ENCODE measurements at regions not wholly inside any gene's neighbourhood (a gene's known extent, or its start where the extent isn't known, plus 50 kb on each side); places are given as distances from the start of the nearest gene placed in this dataset.

DNA sequence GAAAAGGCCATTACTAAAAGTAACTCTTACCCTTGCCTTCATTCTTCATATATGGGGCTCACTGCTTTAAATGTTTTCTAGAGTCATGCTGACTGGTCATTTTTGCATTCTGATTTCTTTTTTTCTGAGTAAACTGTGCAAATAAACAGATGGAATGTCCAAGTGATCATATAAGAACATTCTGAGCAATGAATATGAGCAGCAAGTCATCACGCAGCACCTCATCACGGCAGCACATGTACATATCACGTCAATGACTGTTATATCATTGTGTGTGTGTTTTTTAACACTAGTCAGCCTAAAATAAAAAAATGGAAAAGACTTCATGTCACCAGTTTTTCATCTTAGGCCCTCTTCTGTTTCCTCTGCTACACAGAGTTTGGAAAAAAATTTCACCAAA, 490.0 kb upstream of the ZFHX3 start:
- no peak overlapping the region for H3K4me3 ChIP-seq (ENCODE audit: low read depth, low read length)
- no peak for DNase-seq (ENCODE audit: low read depth, low spot score)
- TF ChIP-seq, protein P1, sequence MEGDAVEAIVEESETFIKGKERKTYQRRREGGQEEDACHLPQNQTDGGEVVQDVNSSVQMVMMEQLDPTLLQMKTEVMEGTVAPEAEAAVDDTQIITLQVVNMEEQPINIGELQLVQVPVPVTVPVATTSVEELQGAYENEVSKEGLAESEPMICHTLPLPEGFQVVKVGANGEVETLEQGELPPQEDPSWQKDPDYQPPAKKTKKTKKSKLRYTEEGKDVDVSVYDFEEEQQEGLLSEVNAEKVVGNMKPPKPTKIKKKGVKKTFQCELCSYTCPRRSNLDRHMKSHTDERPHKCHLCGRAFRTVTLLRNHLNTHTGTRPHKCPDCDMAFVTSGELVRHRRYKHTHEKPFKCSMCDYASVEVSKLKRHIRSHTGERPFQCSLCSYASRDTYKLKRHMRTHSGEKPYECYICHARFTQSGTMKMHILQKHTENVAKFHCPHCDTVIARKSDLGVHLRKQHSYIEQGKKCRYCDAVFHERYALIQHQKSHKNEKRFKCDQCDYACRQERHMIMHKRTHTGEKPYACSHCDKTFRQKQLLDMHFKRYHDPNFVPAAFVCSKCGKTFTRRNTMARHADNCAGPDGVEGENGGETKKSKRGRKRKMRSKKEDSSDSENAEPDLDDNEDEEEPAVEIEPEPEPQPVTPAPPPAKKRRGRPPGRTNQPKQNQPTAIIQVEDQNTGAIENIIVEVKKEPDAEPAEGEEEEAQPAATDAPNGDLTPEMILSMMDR (IDR thresholded peaks at IDR 0.05; ENCODE audit: low read depth, low read length) = no peak
- in situ Hi-C loops (cut with HindIII; ENCODE audit: low sequenced_read_pairs) = no loop called here

DNA sequence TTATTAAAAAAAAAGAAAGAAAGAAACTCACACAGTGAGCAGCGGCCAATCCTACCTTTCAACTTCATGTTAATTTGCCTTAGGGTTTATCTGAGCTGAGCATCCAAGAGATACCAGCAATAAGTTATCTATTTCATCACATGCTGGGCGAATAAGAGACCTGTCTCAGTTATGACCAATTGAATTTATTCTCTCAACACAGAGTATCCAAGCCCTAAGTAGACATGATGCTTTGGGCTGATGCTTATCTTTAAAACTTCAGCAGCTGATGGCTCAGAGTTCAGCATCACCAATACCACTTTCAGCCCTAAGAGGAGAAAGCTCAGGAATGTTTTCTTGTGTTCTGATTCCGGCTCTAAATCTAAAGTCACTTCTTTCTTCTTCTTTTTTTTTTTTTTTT, 489.0 kb upstream of the ZFHX3 start:
- in situ Hi-C loops (cut with HindIII; ENCODE audit: low sequenced_read_pairs) = no loop called here
- no peak overlapping the region for H3K4me3 ChIP-seq (ENCODE audit: low read depth, low read length)
- TF ChIP-seq, protein P1 (IDR thresholded peaks at IDR 0.05; ENCODE audit: low read depth, low read length) = no peak
- no peak for DNase-seq (ENCODE audit: low read depth, low spot score)

DNA sequence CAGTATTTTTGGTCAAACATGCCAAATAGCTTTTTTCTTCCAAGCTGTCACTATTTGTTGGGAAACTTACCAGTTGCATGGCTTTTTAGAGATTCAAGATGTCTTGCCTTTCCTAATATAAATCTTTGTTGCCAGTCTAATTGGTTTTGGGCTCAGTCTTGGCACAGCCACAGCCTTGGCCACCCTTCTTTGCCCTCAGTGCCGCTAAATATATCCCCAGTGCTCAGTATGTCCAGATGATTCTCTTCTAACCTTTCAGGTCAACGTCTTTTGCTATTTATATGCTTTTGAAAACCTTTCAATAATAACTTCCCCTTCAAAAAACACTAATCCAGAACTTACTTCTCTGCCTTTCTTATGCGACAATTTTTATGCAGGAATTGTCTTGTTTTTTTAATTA, 483.1 kb upstream of the ZFHX3 start:
- DNase-seq (ENCODE audit: low read depth, low spot score) = no peak
- TF ChIP-seq, protein P1 (IDR thresholded peaks at IDR 0.05; ENCODE audit: low read depth, low read length) = no peak
- H3K4me3 ChIP-seq (ENCODE audit: low read depth, low read length) = no peak overlapping the region
- in situ Hi-C loops (cut with HindIII; ENCODE audit: low sequenced_read_pairs) = no loop called here

DNA sequence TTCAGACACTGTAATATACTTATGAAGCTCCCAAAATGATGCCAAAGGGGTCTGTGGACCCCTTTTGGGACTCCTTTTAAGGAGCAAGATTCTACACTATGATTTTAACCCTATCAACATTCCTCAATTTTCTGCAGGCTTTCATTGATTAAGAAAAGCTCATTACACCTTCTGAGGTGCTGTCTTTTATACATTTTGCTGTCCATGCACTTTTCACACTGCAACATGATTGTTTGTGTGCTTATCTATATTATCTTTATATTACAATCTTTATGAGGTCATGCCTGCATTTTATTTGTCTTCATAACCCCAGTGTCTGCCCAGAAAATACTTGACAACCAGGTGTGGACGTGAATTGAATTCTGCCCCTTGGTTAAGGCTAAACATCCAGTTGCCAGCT, 482.6 kb upstream of the ZFHX3 start:
- no peak for DNase-seq (ENCODE audit: low read depth, low spot score)
- in situ Hi-C loops (cut with HindIII; ENCODE audit: low sequenced_read_pairs) = no loop called here

DNA sequence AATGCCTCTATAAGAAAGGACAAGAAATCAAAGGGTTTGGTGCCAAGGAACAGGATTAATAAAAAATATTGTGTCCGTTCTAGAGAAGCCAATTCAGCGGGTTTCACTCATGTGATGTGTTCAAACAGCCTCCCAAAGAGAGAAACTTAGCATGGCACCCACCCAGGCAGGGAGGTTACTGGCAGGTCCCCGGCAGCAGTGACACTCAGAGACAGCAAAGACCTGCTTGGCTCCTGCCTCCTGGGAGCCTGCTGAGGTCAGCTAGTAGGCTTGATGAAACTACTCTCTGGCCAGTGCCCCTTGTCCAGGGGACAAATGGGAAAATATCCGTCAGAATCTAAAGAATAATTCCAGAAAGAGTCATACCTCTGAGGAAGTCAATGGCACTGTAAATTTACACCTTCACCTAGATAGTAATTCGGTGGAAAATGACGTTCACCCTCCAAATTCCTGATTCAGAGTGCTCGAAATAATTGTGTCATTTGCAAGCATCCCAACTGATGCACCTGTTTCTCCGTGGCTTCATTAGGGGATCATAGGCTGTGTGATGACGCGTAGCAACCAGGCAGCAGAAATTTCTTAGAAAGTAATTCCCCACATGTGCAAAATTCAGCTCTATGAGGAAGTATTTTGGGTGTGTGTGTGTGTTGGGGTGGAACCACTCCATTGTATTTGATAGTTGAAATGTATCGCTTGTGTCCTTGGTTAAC, 481.5 kb upstream of the ZFHX3 start:
- H3K4me3 ChIP-seq (ENCODE audit: low read depth, low read length) = no peak overlapping the region
- in situ Hi-C loops (cut with HindIII; ENCODE audit: low sequenced_read_pairs) = no loop called here
- no peak for DNase-seq (ENCODE audit: low read depth, low spot score)
- TF ChIP-seq, protein P1 (IDR thresholded peaks at IDR 0.05; ENCODE audit: low read depth, low read length) = no peak

More for the DNA sequence above, 482.6 kb upstream of the ZFHX3 start:
- no peak overlapping the region for H3K4me3 ChIP-seq (ENCODE audit: low read depth, low read length)
- TF ChIP-seq, protein P1 (IDR thresholded peaks at IDR 0.05; ENCODE audit: low read depth, low read length) = no peak

DNA sequence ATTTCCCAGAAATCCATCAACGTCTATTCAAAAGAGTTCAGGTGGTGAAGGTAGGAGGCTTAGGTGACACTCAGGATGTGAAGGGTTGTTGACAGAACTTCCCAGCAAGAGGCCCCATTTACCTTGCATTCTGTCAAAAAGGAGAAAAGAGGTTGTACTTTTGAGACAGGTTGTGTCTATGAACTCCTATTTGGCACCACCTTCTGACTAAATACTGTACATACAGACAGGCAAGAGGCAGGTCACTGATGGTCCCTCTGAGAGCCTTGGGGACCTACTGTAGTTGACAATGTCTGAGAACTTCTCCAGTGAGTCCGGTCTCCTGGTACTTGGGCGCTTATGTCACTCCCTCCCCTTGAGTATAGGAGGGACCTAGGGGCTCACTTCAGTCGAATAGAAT, 479.3 kb upstream of the ZFHX3 start:
- TF ChIP-seq, protein P1 (IDR thresholded peaks at IDR 0.05; ENCODE audit: low read depth, low read length) = no peak
- no peak overlapping the region for H3K4me3 ChIP-seq (ENCODE audit: low read depth, low read length)
- DNase-seq (ENCODE audit: low read depth, low spot score) = no peak
- in situ Hi-C loops (cut with HindIII; ENCODE audit: low sequenced_read_pairs) = no loop called here
